ENCODE measurements at regions not wholly inside any gene's neighbourhood (a gene's known extent, or its start where the extent isn't known, plus 50 kb on each side); places are given as distances from the start of the nearest gene placed in this dataset.

DNA sequence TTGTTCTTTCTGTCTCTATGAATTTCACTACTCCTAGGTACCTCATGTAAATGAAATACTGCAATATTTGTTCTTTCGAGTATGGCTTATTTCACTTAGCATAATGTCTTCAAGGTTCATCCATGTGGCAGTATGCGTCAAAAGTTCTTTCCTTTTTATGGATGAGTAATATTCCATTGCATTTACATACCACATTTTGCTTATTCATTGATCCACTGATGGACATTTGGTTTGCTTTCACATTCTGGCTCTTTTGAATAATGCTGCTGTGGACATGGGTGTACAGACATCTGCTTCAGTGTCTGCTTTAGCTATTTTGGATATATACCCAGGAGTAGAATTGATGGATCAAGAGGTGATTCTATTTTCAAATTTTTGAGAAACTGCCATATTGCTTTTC, 144.2 kb upstream of the PAPPA start:
- no peak for DNase-seq
- POLR2A ChIA-PET, result no interaction called here
- H3K9me2 ChIP-seq, result no peaks in the 10 kb centered on the region
- peaks cover 2 to 10% of the 10 kb centered on the region in 2 experiments; a peak in 3 of 4 replicates for H3K4me1 ChIP-seq (ENCODE audit: control insufficient read depth in 1 of 2, insufficient read depth in 2 of 2, low read depth in 1 of 2, low read length in 1 of 2)
- H3K9me3 ChIP-seq, result no peaks in the 10 kb centered on the region
- H3K9ac ChIP-seq, result no peak overlapping the region
- H3K27ac ChIP-seq (ENCODE audit: low read depth in 2 of 2, low read length in 1 of 2), result no peak overlapping the region
- CTCF ChIA-PET, result no interaction called here
- no peaks in the 10 kb centered on the region for H3K27me3 ChIP-seq (ENCODE audit: insufficient read depth)
- no peak overlapping the region for H2AFZ ChIP-seq (ENCODE audit: low read depth)
- H3F3A ChIP-seq (replicated peaks; ENCODE audit: insufficient read depth), result peaks cover 14% of the 10 kb centered on the region
- H3K79me2 ChIP-seq (ENCODE audit: insufficient read depth), result no peaks in the 10 kb centered on the region
- H3K36me3 ChIP-seq (replicated peaks in 1 of 2; ENCODE audit: control insufficient read depth in 1 of 2, insufficient read depth in 2 of 2, low read length in 1 of 2), result no peaks in the 10 kb centered on the region
- H4K20me1 ChIP-seq (ENCODE audit: insufficient read depth), result no peaks in the 10 kb centered on the region
- WGBS (ENCODE audit: low lambda C conversion rate), result 91% methylated on average over 2 of the region's 2 CpGs
- no peak overlapping the region for H3K4me3 ChIP-seq (ENCODE audit: low read depth in 2 of 2, low read length in 1 of 2)
- TF ChIP-seq, protein P1, sequence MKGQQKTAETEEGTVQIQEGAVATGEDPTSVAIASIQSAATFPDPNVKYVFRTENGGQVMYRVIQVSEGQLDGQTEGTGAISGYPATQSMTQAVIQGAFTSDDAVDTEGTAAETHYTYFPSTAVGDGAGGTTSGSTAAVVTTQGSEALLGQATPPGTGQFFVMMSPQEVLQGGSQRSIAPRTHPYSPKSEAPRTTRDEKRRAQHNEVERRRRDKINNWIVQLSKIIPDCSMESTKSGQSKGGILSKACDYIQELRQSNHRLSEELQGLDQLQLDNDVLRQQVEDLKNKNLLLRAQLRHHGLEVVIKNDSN (IDR thresholded peaks at IDR 0.05; ENCODE audit: borderline replicate concordance, low read depth), result no peak
- no peak for TF ChIP-seq TCF12 (IDR thresholded peaks at IDR 0.05)
- no peak for TF ChIP-seq FOXM1 (IDR thresholded peaks at IDR 0.05; ENCODE audit: low read depth)
- no peak for TF ChIP-seq EP300 (IDR thresholded peaks at IDR 0.05; ENCODE audit: borderline replicate concordance in 1 of 2, low read depth in 1 of 2, low read length in 1 of 2)
- no peak for TF ChIP-seq TEAD4 (IDR thresholded peaks at IDR 0.05; ENCODE audit: borderline replicate concordance, insufficient read depth)
- TF ChIP-seq ELF1 (IDR thresholded peaks at IDR 0.05), result no peak
- no peak for TF ChIP-seq SMC3 (IDR thresholded peaks at IDR 0.05; ENCODE audit: low read depth, low read length)
- TF ChIP-seq RCOR1 (IDR thresholded peaks at IDR 0.05; ENCODE audit: low read length), result no peak
- TF ChIP-seq GABPA (IDR thresholded peaks at IDR 0.05; ENCODE audit: low read depth), result no peak
- no peak for TF ChIP-seq RAD21 (IDR thresholded peaks at IDR 0.05; ENCODE audit: low read length)
- no peak for TF ChIP-seq JUND (IDR thresholded peaks at IDR 0.05)
- H3K4me2 ChIP-seq, result no peak overlapping the region

DNA sequence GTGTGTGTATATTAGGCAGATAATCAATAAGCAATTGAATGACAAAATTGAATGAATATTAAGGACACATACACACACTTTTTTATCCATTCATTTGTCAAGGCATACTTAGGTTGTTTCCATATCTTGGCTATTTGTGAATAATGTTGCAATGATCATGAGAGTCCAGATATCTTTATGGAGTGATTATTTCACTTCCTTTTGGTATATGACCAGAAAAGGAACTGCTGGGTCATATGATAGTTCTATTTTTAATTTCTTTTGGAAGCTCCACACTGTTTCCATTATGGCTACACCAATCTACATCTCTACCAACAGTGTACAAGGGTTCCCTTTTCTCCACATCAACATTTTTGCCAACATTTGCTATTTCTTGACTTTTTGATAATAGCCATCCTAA, 137.7 kb upstream of the PAPPA start:
- no peak overlapping the region for H3K4me3 ChIP-seq (ENCODE audit: low read depth in 2 of 2, low read length in 1 of 2)
- no peaks in the 10 kb centered on the region for H3K4me1 ChIP-seq (ENCODE audit: control insufficient read depth in 1 of 2, insufficient read depth in 2 of 2, low read depth in 1 of 2, low read length in 1 of 2)
- no peaks in the 10 kb centered on the region for H3F3A ChIP-seq (replicated peaks; ENCODE audit: insufficient read depth)
- H3K9me3 ChIP-seq, result no peaks in the 10 kb centered on the region
- no peak for DNase-seq
- CTCF ChIA-PET, result no interaction called here
- no peak overlapping the region for H3K9ac ChIP-seq
- H2AFZ ChIP-seq (ENCODE audit: low read depth), result no peak overlapping the region
- H3K36me3 ChIP-seq (replicated peaks in 1 of 2; ENCODE audit: control insufficient read depth in 1 of 2, insufficient read depth in 2 of 2, low read length in 1 of 2), result no peaks in the 10 kb centered on the region
- H3K79me2 ChIP-seq (ENCODE audit: insufficient read depth), result no peaks in the 10 kb centered on the region
- TF ChIP-seq, protein P2, sequence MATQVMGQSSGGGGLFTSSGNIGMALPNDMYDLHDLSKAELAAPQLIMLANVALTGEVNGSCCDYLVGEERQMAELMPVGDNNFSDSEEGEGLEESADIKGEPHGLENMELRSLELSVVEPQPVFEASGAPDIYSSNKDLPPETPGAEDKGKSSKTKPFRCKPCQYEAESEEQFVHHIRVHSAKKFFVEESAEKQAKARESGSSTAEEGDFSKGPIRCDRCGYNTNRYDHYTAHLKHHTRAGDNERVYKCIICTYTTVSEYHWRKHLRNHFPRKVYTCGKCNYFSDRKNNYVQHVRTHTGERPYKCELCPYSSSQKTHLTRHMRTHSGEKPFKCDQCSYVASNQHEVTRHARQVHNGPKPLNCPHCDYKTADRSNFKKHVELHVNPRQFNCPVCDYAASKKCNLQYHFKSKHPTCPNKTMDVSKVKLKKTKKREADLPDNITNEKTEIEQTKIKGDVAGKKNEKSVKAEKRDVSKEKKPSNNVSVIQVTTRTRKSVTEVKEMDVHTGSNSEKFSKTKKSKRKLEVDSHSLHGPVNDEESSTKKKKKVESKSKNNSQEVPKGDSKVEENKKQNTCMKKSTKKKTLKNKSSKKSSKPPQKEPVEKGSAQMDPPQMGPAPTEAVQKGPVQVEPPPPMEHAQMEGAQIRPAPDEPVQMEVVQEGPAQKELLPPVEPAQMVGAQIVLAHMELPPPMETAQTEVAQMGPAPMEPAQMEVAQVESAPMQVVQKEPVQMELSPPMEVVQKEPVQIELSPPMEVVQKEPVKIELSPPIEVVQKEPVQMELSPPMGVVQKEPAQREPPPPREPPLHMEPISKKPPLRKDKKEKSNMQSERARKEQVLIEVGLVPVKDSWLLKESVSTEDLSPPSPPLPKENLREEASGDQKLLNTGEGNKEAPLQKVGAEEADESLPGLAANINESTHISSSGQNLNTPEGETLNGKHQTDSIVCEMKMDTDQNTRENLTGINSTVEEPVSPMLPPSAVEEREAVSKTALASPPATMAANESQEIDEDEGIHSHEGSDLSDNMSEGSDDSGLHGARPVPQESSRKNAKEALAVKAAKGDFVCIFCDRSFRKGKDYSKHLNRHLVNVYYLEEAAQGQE (IDR thresholded peaks at IDR 0.05; ENCODE audit: low read depth, low read length), result no peak
- TF ChIP-seq CHD2 (IDR thresholded peaks at IDR 0.05; ENCODE audit: low read length, partially characterized antibody), result no peak
- TF ChIP-seq EP300 (IDR thresholded peaks at IDR 0.05; ENCODE audit: borderline replicate concordance in 1 of 2, low read depth in 1 of 2, low read length in 1 of 2), result no peak
- no peak for TF ChIP-seq SMC3 (IDR thresholded peaks at IDR 0.05; ENCODE audit: low read depth, low read length)
- no peak for TF ChIP-seq GABPA (IDR thresholded peaks at IDR 0.05; ENCODE audit: low read depth)
- no peak for TF ChIP-seq FOXM1 (IDR thresholded peaks at IDR 0.05; ENCODE audit: low read depth)
- TF ChIP-seq RAD21 (IDR thresholded peaks at IDR 0.05; ENCODE audit: low read length), result no peak
- TF ChIP-seq EZH2phosphoT487 (IDR thresholded peaks at IDR 0.05; ENCODE audit: borderline replicate concordance, low read depth), result no peak
- TF ChIP-seq POLR2AphosphoS5 (IDR thresholded peaks at IDR 0.05; ENCODE audit: low read depth, low read length), result no peak
- no peak for TF ChIP-seq ELF1 (IDR thresholded peaks at IDR 0.05)
- TF ChIP-seq, protein P3, sequence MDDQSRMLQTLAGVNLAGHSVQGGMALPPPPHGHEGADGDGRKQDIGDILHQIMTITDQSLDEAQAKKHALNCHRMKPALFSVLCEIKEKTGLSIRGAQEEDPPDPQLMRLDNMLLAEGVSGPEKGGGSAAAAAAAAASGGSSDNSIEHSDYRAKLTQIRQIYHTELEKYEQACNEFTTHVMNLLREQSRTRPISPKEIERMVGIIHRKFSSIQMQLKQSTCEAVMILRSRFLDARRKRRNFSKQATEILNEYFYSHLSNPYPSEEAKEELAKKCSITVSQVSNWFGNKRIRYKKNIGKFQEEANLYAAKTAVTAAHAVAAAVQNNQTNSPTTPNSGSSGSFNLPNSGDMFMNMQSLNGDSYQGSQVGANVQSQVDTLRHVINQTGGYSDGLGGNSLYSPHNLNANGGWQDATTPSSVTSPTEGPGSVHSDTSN (IDR thresholded peaks at IDR 0.05), result no peak
- TF ChIP-seq, protein P4, sequence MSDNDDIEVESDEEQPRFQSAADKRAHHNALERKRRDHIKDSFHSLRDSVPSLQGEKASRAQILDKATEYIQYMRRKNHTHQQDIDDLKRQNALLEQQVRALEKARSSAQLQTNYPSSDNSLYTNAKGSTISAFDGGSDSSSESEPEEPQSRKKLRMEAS (IDR thresholded peaks at IDR 0.05; ENCODE audit: low read depth), result no peak
- TF ChIP-seq TAF1 (IDR thresholded peaks at IDR 0.05; ENCODE audit: borderline replicate concordance, low read depth, low read length), result no peak
- TF ChIP-seq GATA2 (CRISPR knock-in tag; IDR thresholded peaks at IDR 0.05), result no peak
- TF ChIP-seq MXI1 (IDR thresholded peaks at IDR 0.05; ENCODE audit: low read depth, low read length), result no peak
- no peak for TF ChIP-seq SIN3A (IDR thresholded peaks at IDR 0.05; ENCODE audit: borderline replicate concordance, low read depth, low read length)
- TF ChIP-seq, protein P5, sequence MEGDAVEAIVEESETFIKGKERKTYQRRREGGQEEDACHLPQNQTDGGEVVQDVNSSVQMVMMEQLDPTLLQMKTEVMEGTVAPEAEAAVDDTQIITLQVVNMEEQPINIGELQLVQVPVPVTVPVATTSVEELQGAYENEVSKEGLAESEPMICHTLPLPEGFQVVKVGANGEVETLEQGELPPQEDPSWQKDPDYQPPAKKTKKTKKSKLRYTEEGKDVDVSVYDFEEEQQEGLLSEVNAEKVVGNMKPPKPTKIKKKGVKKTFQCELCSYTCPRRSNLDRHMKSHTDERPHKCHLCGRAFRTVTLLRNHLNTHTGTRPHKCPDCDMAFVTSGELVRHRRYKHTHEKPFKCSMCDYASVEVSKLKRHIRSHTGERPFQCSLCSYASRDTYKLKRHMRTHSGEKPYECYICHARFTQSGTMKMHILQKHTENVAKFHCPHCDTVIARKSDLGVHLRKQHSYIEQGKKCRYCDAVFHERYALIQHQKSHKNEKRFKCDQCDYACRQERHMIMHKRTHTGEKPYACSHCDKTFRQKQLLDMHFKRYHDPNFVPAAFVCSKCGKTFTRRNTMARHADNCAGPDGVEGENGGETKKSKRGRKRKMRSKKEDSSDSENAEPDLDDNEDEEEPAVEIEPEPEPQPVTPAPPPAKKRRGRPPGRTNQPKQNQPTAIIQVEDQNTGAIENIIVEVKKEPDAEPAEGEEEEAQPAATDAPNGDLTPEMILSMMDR (IDR thresholded peaks at IDR 0.05), result no peak
- TF ChIP-seq RFX5 (IDR thresholded peaks at IDR 0.05; ENCODE audit: low read length), result no peak
- POLR2A ChIA-PET, result no interaction called here
- no peaks in the 10 kb centered on the region for H3K27me3 ChIP-seq (ENCODE audit: insufficient read depth)
- H3K27ac ChIP-seq (ENCODE audit: low read depth in 2 of 2, low read length in 1 of 2), result no peak overlapping the region
- no peak overlapping the region for H3K4me2 ChIP-seq
- H3K9me2 ChIP-seq, result no peaks in the 10 kb centered on the region
- no peaks in the 10 kb centered on the region for H4K20me1 ChIP-seq (ENCODE audit: insufficient read depth)

All from SK-N-SH (cell line).